Neural crest cell (in vitro differentiated cells): ENCODE measurements at regions not wholly inside any gene's neighbourhood (a gene's known extent, or its start where the extent isn't known, plus 50 kb on each side); places are given as distances from the start of the nearest gene placed in this dataset.

Source experiments
- DNase-seq: peaks from one replicate; pipeline ENCODE4 v3.0.0; 2021; ENCODE audit warnings: low read depth, mixed read lengths, low spot score
- H3K27ac Mint-ChIP-seq: one replicate; pipeline ENCODE4 v1.8.0; 2021; ENCODE audit warnings: mild to moderate bottlenecking, mixed read lengths; ENCODE audit not compliant: unreplicated experiment
- H3K27me3 Mint-ChIP-seq: 2 replicates; pipeline ENCODE4 v1.8.0; 2021; ENCODE audit warnings: low read depth, mild to moderate bottlenecking, mixed read lengths
- H3K36me3 Mint-ChIP-seq: 2 replicates; pipeline ENCODE4 v1.8.0; 2021; ENCODE audit warnings: low read depth, mild to moderate bottlenecking, mixed read lengths
- H3K4me1 Mint-ChIP-seq: 2 replicates; pipeline ENCODE4 v1.8.0; 2021; ENCODE audit warnings: mixed read lengths
- H3K4me3 Mint-ChIP-seq: one replicate; pipeline ENCODE4 v1.8.0; 2021; ENCODE audit warnings: mild to moderate bottlenecking, mixed read lengths
- H3K9me3 Mint-ChIP-seq: 2 replicates; pipeline ENCODE4 v1.8.0; 2021; ENCODE audit warnings: mixed read lengths
- TF ChIP-seq, protein P1 (sequence below): fragments of 200-600 bp; sonication (generic); conservative IDR thresholded peaks from 2 replicates; pipeline ENCODE4 v1.5.0; 2021; ENCODE audit warnings: antibody characterized with exemption, mild to moderate bottlenecking

DNA sequence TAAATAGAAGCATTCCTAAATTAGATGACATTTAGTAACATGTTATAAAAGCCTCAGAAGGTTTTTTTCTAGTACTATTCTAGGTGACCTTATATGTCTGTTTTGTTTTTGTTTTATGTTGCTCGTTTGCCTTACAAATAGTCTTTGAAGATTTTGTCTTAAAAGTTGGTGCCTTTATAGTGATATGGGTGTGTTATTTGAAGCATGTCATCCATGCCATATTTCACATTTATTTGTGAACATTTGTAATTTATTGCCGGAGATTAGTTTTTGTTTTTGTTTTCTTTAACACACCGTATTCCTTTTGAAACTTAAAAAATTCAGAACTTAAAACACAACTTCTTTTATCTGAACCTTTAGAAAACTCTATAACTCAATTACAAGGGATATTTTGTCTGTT lies 422.8 kb upstream of the PCDH9 start:
- Mint-ChIP-seq H3K27me3 (no peaks in the 10 kb centered on the region), H3K36me3 (no peaks in the 10 kb centered on the region), H3K4me1 (no peaks in the 10 kb centered on the region), H3K27ac (no peak overlapping the region), H3K4me3 (no peak overlapping the region), H3K9me3 (no peaks in the 10 kb centered on the region)
- no peak for DNase-seq
- TF ChIP-seq, protein P1, sequence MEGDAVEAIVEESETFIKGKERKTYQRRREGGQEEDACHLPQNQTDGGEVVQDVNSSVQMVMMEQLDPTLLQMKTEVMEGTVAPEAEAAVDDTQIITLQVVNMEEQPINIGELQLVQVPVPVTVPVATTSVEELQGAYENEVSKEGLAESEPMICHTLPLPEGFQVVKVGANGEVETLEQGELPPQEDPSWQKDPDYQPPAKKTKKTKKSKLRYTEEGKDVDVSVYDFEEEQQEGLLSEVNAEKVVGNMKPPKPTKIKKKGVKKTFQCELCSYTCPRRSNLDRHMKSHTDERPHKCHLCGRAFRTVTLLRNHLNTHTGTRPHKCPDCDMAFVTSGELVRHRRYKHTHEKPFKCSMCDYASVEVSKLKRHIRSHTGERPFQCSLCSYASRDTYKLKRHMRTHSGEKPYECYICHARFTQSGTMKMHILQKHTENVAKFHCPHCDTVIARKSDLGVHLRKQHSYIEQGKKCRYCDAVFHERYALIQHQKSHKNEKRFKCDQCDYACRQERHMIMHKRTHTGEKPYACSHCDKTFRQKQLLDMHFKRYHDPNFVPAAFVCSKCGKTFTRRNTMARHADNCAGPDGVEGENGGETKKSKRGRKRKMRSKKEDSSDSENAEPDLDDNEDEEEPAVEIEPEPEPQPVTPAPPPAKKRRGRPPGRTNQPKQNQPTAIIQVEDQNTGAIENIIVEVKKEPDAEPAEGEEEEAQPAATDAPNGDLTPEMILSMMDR: no peak

GRCh38 chr13:67651908-67652465 lies 421.9 kb upstream of the PCDH9 start:
- Mint-ChIP-seq H3K36me3 (no peaks in the 10 kb centered on the region), H3K27me3 (no peaks in the 10 kb centered on the region), H3K4me3 (no peak overlapping the region), H3K27ac (no peak overlapping the region), H3K4me1 (no peaks in the 10 kb centered on the region), H3K9me3 (no peaks in the 10 kb centered on the region)
- DNase-seq: no peak
- TF ChIP-seq, protein P1: no peak

- Mint-ChIP-seq H3K4me3 (no peak overlapping the region), H3K36me3 (no peaks in the 10 kb centered on the region), H3K4me1 (no peaks in the 10 kb centered on the region), H3K9me3 (no peaks in the 10 kb centered on the region), H3K27me3 (no peaks in the 10 kb centered on the region), H3K27ac (no peak overlapping the region)
- no peak for DNase-seq
- TF ChIP-seq, protein P1: no peak
Observed at GRCh38 chr13:67650471-67650870, 420.3 kb upstream of the PCDH9 start.

GRCh38 chr13:67645874-67646467 lies 415.8 kb upstream of the PCDH9 start:
- no peaks in the 10 kb centered on the region for H3K27me3 Mint-ChIP-seq
- no peak for DNase-seq
- H3K9me3 Mint-ChIP-seq: no peaks in the 10 kb centered on the region
- H3K36me3 Mint-ChIP-seq: no peaks in the 10 kb centered on the region
- TF ChIP-seq, protein P1: no peak
- H3K27ac Mint-ChIP-seq: no peak overlapping the region
- no peak overlapping the region for H3K4me3 Mint-ChIP-seq
- no peaks in the 10 kb centered on the region for H3K4me1 Mint-ChIP-seq

DNA sequence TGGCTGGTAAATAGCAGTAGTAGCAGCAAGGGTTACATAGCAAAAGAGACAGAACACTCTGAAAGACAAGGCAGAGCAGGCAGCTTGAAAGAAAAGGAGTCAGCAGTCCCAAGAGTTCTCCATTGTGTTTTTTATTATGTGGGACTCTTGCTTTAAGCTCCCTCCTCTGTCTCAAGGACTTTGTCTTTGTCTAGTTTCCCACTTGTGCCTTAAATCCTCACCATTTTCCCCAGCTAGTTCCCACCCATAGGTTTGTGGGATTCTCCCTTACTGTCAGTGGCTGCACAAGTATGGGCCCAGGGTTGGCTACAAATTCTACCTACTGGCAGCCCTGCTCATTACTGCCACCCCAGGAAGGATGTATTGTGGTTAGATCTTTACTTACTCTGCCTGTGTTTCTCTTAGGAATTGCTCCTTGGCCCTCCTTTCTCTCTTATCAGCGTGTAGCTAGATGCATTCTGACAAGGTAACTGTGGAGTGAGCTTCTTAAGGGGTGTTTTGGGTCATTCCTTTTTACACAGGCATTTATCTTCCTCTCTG lies 413.4 kb upstream of the PCDH9 start:
- H3K27ac Mint-ChIP-seq: no peak overlapping the region
- no peaks in the 10 kb centered on the region for H3K9me3 Mint-ChIP-seq
- no peak overlapping the region for H3K4me3 Mint-ChIP-seq
- no peaks in the 10 kb centered on the region for H3K27me3 Mint-ChIP-seq
- H3K4me1 Mint-ChIP-seq: no peaks in the 10 kb centered on the region
- no peak for DNase-seq
- no peaks in the 10 kb centered on the region for H3K36me3 Mint-ChIP-seq
- TF ChIP-seq, protein P1: no peak
